Chondrocyte (in vitro differentiated cells): ENCODE measurements at regions not wholly inside any gene's neighbourhood (a gene's known extent, or its start where the extent isn't known, plus 50 kb on each side); places are given as distances from the start of the nearest gene placed in this dataset.

ENCODE experiments used
- DNase-seq: peaks from one replicate; pipeline ENCODE4 v3.0.0; 2021; ENCODE audit warnings: mixed read lengths, low spot score
- H3K27ac Mint-ChIP-seq: one replicate; pipeline ENCODE4 v1.8.0; 2021; ENCODE audit warnings: mild to moderate bottlenecking, moderate library complexity, mixed read lengths; ENCODE audit not compliant: unreplicated experiment
- H3K27me3 Mint-ChIP-seq: 2 replicates; pipeline ENCODE4 v1.8.0; 2021; ENCODE audit warnings: low read depth, mixed read lengths
- H3K36me3 Mint-ChIP-seq: 2 replicates; pipeline ENCODE4 v1.8.0; 2021; ENCODE audit warnings: low read depth, mixed read lengths
- H3K4me1 Mint-ChIP-seq: 2 replicates; pipeline ENCODE4 v1.8.0; 2021; ENCODE audit warnings: low read depth, mild to moderate bottlenecking, mixed read lengths
- H3K4me3 Mint-ChIP-seq: one replicate; pipeline ENCODE4 v1.8.0; 2021; ENCODE audit warnings: mild to moderate bottlenecking, moderate library complexity, mixed read lengths; ENCODE audit not compliant: unreplicated experiment
- H3K9me3 Mint-ChIP-seq: 2 replicates; pipeline ENCODE4 v1.8.0; 2021; ENCODE audit warnings: low read depth, mixed read lengths
- TF ChIP-seq, protein P1 (sequence below): fragments of 200-600 bp; sonication (generic); IDR thresholded peaks from 2 replicates; pipeline ENCODE4 v1.5.0; 2021; ENCODE audit warnings: antibody characterized with exemption, mild to moderate bottlenecking, moderate library complexity

DNA sequence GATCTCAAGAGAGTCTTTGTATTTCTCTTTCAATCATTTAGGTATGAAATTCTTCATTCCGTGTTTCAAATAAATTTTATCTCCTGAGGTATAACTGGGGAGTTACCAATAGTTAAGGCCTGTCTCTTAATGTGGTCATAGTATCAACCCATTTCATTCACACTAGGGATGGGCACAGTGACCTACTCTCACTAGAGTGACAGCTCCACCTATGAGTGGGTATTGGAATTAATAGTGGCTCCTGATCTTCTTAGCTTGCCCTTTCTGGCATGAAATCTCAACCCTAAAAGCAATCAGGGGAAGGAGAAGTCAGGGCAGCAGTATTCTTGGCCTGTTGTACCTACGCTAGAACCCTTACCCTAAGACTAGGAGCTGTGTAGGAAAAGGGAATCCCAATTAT, 507.7 kb downstream of the FAM181B start:
- H3K4me1 Mint-ChIP-seq: no peaks in the 10 kb centered on the region
- DNase-seq: no peak
- TF ChIP-seq, protein P1, sequence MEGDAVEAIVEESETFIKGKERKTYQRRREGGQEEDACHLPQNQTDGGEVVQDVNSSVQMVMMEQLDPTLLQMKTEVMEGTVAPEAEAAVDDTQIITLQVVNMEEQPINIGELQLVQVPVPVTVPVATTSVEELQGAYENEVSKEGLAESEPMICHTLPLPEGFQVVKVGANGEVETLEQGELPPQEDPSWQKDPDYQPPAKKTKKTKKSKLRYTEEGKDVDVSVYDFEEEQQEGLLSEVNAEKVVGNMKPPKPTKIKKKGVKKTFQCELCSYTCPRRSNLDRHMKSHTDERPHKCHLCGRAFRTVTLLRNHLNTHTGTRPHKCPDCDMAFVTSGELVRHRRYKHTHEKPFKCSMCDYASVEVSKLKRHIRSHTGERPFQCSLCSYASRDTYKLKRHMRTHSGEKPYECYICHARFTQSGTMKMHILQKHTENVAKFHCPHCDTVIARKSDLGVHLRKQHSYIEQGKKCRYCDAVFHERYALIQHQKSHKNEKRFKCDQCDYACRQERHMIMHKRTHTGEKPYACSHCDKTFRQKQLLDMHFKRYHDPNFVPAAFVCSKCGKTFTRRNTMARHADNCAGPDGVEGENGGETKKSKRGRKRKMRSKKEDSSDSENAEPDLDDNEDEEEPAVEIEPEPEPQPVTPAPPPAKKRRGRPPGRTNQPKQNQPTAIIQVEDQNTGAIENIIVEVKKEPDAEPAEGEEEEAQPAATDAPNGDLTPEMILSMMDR: no peak
- no peaks in the 10 kb centered on the region for H3K36me3 Mint-ChIP-seq
- H3K4me3 Mint-ChIP-seq: no peak overlapping the region
- H3K9me3 Mint-ChIP-seq: peaks cover 5% of the 10 kb centered on the region
- no peaks in the 10 kb centered on the region for H3K27me3 Mint-ChIP-seq
- no peak overlapping the region for H3K27ac Mint-ChIP-seq

DNA sequence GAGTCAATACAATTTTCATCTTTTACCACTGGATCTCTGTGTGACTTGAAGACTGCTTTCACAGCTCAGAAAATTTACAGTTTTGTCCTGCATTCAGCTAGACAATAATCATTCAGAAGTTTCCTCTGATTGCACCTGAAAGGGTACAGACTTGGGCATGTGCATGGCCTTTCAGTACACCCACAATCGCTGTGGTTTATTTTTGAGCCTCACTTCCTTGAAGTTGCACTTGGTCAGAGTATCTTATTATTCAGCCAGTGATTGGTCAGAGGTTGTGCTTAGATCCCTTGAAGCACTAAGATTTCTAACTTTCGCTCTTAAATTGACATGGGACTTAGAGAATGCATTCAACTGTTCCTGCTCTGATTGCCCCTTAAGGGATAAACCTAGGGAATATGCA, 508.2 kb downstream of the FAM181B start:
- TF ChIP-seq, protein P1: no peak
- H3K4me1 Mint-ChIP-seq: no peaks in the 10 kb centered on the region
- DNase-seq: no peak
- H3K36me3 Mint-ChIP-seq: no peaks in the 10 kb centered on the region
- H3K4me3 Mint-ChIP-seq: no peak overlapping the region
- no peaks in the 10 kb centered on the region for H3K27me3 Mint-ChIP-seq
- no peak overlapping the region for H3K27ac Mint-ChIP-seq
- peaks cover 5% of the 10 kb centered on the region for H3K9me3 Mint-ChIP-seq

DNA sequence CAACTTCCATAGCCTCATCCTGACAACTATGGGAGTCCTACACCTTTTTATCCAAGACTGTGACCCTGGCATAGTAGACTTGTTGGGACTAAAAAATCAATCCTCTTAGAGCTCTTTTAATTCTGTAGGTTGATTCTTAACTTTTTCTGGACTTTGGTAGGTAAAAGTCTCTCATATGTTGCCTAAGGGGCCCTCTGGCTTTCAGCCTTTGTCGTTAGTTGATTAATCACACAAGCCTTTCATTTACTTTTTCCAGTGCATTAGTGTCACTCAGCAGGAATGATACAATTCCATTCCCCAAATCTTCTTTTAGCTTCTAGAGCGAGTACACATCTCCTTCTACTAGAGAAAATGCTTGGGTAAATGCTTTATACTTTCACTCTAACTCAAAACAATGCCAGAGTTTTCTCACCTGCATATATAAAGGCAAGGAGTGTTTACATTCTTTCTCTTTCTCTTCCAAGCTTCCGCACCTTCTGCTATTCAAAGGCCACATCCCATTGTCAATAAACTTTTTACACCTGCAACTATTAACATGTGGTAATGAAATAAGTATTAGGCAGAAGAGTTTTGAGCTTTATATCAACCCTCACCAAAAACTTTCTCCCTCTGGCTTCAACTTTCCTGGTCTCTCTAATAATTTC, 516.6 kb downstream of the FAM181B start:
- Mint-ChIP-seq H3K27me3 (no peaks in the 10 kb centered on the region), H3K4me1 (no peaks in the 10 kb centered on the region), H3K4me3 (no peak overlapping the region), H3K27ac (no peak overlapping the region), H3K36me3 (no peaks in the 10 kb centered on the region), H3K9me3 (no peaks in the 10 kb centered on the region)
- TF ChIP-seq, protein P1: no peak
- DNase-seq: no peak

DNA sequence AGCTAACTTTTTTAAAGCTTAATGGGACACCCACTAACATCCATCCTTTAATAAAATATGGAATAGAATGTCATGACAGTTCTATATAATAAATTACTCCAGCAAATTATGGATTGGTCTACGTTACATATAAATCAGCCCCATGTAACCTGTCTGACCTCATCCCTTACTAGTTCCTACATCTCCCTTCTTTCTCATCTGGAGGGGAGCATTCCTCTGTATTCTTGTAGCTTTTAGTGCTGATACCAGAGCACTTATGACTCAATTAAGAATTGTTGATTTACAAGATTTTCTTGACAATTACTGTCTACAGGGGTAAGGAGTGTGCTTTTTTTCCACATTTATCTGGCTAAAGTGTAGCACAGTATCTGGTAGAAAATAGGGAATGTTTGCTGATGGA, 523.7 kb downstream of the FAM181B start:
- H3K27ac Mint-ChIP-seq: no peak overlapping the region
- TF ChIP-seq, protein P1: no peak
- H3K9me3 Mint-ChIP-seq: no peaks in the 10 kb centered on the region

DNA sequence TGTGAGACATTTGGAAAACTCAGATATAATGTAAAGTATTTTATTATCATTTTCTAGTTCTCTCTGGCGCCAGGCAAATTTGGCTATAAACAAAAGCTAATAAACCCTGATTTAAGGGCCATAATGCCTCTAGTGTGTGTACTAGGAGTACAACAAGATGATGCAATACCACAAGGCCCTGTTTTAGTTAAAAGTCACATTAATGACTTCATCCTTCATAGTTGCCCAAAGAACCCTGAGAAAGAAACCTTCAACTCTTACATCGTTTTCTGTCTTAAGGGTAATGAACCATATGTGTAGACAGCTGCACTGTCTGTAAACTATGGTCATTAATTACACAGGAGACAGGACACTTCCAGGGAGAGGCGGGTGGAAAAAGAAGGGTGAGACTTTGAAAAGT, 538.4 kb downstream of the FAM181B start:
- H3K27ac Mint-ChIP-seq: no peak overlapping the region
- H3K4me3 Mint-ChIP-seq: no peak overlapping the region
- H3K27me3 Mint-ChIP-seq: no peaks in the 10 kb centered on the region
- no peaks in the 10 kb centered on the region for H3K9me3 Mint-ChIP-seq
- no peak for DNase-seq
- H3K4me1 Mint-ChIP-seq: no peaks in the 10 kb centered on the region
- H3K36me3 Mint-ChIP-seq: no peaks in the 10 kb centered on the region
- TF ChIP-seq, protein P1: no peak

More for the DNA sequence above, 523.7 kb downstream of the FAM181B start:
- no peak for DNase-seq
- Mint-ChIP-seq H3K4me1 (no peaks in the 10 kb centered on the region), H3K36me3 (no peaks in the 10 kb centered on the region), H3K4me3 (no peak overlapping the region), H3K27me3 (peaks cover 2% of the 10 kb centered on the region)
